MM.1S (cell line): ENCODE measurements at regions not wholly inside any gene's neighbourhood (a gene's known extent, or its start where the extent isn't known, plus 50 kb on each side); places are given as distances from the start of the nearest gene placed in this dataset.

ENCODE experiments used
- DNase-seq: peaks from one replicate; pipeline ENCODE4 v3.0.0-alpha.2; 2015
- H2AFZ ChIP-seq: fragments of 300-600 bp; sonication (generic); 2 replicates; pipeline ENCODE4 v1.6.0; 2016; ENCODE audit warnings: antibody characterized with exemption, low read length
- H3F3A ChIP-seq: fragments of 300-600 bp; sonication (generic); 2 replicates; pipeline ENCODE4 v1.6.1; 2016; ENCODE audit warnings: mild to moderate bottlenecking, antibody characterized with exemption, low read length, moderate library complexity, mixed read lengths; ENCODE audit not compliant: insufficient read depth
- H3K27ac ChIP-seq: fragments of 300-600 bp; sonication (generic); 2 replicates; pipeline ENCODE4 v1.5.1; 2016; ENCODE audit warnings: mild to moderate bottlenecking, low read length
- H3K27me3 ChIP-seq: fragments of 300-600 bp; sonication (generic); replicated peaks from 2 replicates; pipeline ENCODE4 v1.6.0; 2016; ENCODE audit warnings: low read length; ENCODE audit not compliant: insufficient read depth
- H3K36me3 ChIP-seq: fragments of 300-600 bp; sonication (generic); replicated peaks from 2 replicates; pipeline ENCODE4 v1.6.1; 2016; ENCODE audit warnings: mild to moderate bottlenecking, low read length, mixed read lengths; ENCODE audit not compliant: insufficient read depth
- H3K4me1 ChIP-seq: fragments of 300-600 bp; sonication (generic); 2 replicates; pipeline ENCODE4 v1.6.1; 2016; ENCODE audit warnings: low read length, mixed read lengths
- H3K4me2 ChIP-seq: fragments of 300-600 bp; sonication (generic); 2 replicates; pipeline ENCODE4 v1.6.0; 2016; ENCODE audit warnings: low read depth, low read length
- H3K4me3 ChIP-seq: fragments of 300-600 bp; sonication (generic); 2 replicates; pipeline ENCODE4 v1.5.1; 2016; ENCODE audit warnings: low read length, mixed read lengths
- H3K79me2 ChIP-seq: fragments of 300-600 bp; sonication (generic); 2 replicates; pipeline ENCODE4 v1.6.1; 2016; ENCODE audit warnings: mixed run types, low read length, mixed read lengths
- H3K9ac ChIP-seq: fragments of 300-600 bp; sonication (generic); 2 replicates; pipeline ENCODE4 v1.6.1; 2016; ENCODE audit warnings: low read length, mixed read lengths
- H3K9me2 ChIP-seq: fragments of 300-600 bp; sonication (generic); replicated peaks from 2 replicates; pipeline ENCODE4 v1.6.1; 2016; ENCODE audit warnings: mild to moderate bottlenecking, low read length, mixed read lengths; ENCODE audit not compliant: insufficient read depth
- H3K9me3 ChIP-seq: fragments of 300-600 bp; sonication (generic); replicated peaks from 2 replicates; pipeline ENCODE4 v1.6.1; 2016; ENCODE audit warnings: mild to moderate bottlenecking, low read length, mixed read lengths; ENCODE audit not compliant: insufficient read depth
- H4K20me1 ChIP-seq: fragments of 300-600 bp; sonication (generic); 2 replicates; pipeline ENCODE4 v1.6.1; 2016; ENCODE audit warnings: mild to moderate bottlenecking, low read length, moderate library complexity, mixed read lengths; ENCODE audit not compliant: insufficient read depth
- EZH2 ChIP-seq: fragments of 300-600 bp; sonication (generic); optimal IDR thresholded peaks from 2 replicates; pipeline ENCODE3; 2017; ENCODE audit warnings: low read depth, mild to moderate bottlenecking, antibody characterized with exemption, low read length, mixed read lengths
- EZH2phosphoT487 ChIP-seq: fragments of 300-600 bp; sonication (generic); IDR thresholded peaks from 2 replicates; pipeline ENCODE4 v1.6.1; 2018; ENCODE audit warnings: antibody characterized with exemption, low read length
- TF ChIP-seq, protein P1 (sequence below): fragments of 300-600 bp; sonication (generic); IDR thresholded peaks from 2 replicates; pipeline ENCODE4 v1.5.1; 2016; ENCODE audit warnings: antibody characterized with exemption, low read length, mixed read lengths

DNA sequence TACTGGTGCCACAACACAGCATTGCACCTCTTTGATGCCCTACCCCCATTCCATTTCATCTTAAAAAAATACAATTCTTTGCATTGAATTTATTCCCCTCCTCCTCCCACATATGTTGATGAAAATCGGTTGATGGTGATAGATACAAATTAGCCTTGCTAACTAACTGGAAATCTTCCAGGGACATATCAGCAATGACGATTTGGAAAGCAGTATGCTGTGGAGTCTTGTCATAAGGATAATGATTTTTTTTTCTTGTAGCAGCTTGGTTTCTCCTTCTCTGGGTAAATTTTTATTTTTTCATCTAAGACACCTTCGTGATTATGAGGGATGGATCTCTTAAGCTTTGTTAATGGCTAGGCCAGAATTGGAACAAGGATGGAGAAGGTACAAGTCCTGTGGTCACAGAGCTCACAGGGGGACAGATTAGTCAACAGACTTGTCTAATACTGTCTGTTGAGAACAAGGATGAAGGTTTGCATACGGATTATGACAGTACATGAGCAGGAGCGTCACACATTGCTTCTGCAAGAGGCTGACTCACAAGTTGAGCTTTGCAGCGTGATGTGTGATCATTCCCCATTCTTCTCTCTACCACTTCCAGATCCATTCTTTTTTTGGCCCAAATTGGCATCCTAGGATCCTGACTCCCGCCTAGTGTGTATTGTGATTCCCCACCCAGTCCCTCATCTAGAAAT is 233.1 kb upstream of the FERMT1 start:
- TF ChIP-seq EZH2phosphoT487 = no peak
- Histone ChIP-seq H4K20me1 (no peaks in the 10 kb centered on the region), H3F3A (no peaks in the 10 kb centered on the region), H3K9me3 (no peaks in the 10 kb centered on the region), H3K4me2 (no peak overlapping the region), H3K36me3 (no peaks in the 10 kb centered on the region), H3K9ac (no peak overlapping the region), H3K27ac (no peak overlapping the region), H3K9me2 (no peaks in the 10 kb centered on the region), H3K79me2 (no peaks in the 10 kb centered on the region), H3K4me3 (no peak overlapping the region), H3K27me3 (no peaks in the 10 kb centered on the region), H2AFZ (no peak overlapping the region), H3K4me1 (no peaks in the 10 kb centered on the region)
- no peak for DNase-seq

DNA sequence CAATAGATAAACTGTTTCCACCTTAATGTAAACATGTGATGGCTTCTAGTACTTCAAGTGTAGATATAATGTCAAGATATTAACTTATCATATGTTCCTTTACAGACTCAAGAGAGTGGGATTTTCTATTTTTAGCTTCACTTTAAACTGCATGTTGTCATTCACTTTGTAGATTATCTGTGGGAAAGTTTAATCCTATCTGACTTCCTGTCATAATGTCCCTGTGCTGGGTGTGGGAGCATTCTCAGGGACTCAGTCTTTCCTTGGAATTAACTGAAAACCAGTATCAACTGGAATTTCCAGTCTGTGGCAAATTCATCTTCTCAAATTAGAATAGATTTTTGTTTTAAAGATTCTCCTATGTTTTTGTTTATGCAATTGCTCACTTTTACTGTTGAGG is 226.1 kb upstream of the FERMT1 start:
- no peaks in the 10 kb centered on the region for H3K27me3 ChIP-seq
- H2AFZ ChIP-seq = no peak overlapping the region
- H3K4me3 ChIP-seq = no peak overlapping the region
- H3F3A ChIP-seq = no peaks in the 10 kb centered on the region
- DNase-seq = no peak
- H3K36me3 ChIP-seq = no peaks in the 10 kb centered on the region
- H3K79me2 ChIP-seq = no peaks in the 10 kb centered on the region
- no peaks in the 10 kb centered on the region for H3K9me3 ChIP-seq
- no peak overlapping the region for H3K9ac ChIP-seq
- no peaks in the 10 kb centered on the region for H3K4me1 ChIP-seq
- no peaks in the 10 kb centered on the region for H4K20me1 ChIP-seq
- TF ChIP-seq EZH2 (no peak), EZH2phosphoT487 (no peak)
- TF ChIP-seq, protein P1, sequence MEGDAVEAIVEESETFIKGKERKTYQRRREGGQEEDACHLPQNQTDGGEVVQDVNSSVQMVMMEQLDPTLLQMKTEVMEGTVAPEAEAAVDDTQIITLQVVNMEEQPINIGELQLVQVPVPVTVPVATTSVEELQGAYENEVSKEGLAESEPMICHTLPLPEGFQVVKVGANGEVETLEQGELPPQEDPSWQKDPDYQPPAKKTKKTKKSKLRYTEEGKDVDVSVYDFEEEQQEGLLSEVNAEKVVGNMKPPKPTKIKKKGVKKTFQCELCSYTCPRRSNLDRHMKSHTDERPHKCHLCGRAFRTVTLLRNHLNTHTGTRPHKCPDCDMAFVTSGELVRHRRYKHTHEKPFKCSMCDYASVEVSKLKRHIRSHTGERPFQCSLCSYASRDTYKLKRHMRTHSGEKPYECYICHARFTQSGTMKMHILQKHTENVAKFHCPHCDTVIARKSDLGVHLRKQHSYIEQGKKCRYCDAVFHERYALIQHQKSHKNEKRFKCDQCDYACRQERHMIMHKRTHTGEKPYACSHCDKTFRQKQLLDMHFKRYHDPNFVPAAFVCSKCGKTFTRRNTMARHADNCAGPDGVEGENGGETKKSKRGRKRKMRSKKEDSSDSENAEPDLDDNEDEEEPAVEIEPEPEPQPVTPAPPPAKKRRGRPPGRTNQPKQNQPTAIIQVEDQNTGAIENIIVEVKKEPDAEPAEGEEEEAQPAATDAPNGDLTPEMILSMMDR = no peak
- H3K27ac ChIP-seq = no peak overlapping the region
- no peak overlapping the region for H3K4me2 ChIP-seq
- H3K9me2 ChIP-seq = no peaks in the 10 kb centered on the region

DNA sequence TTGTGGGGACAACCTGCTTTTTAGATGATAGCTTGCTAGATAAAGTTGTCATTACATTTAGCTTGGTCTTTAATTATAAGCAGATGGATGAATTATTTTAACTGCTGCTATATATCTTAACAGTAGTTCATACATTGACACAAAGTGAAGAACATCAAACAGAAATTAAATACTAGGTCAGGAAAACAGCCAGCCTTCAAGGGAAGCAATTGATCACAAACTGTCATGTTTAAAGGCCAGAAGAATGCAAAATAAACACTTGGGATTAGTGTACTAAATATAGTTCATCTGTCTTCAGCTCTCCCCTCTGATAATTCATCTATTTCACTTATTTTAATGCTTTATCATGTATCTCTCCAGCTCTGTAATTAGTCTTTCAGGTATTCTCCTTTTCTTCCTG is 225.1 kb upstream of the FERMT1 start:
- Histone ChIP-seq H3K4me3 (no peak overlapping the region), H3K27me3 (no peaks in the 10 kb centered on the region), H3K9ac (no peak overlapping the region), H2AFZ (no peak overlapping the region), H3K36me3 (no peaks in the 10 kb centered on the region), H3F3A (no peaks in the 10 kb centered on the region), H3K79me2 (no peaks in the 10 kb centered on the region), H3K27ac (no peak overlapping the region), H3K4me2 (no peak overlapping the region), H4K20me1 (no peaks in the 10 kb centered on the region), H3K9me2 (no peaks in the 10 kb centered on the region), H3K4me1 (no peaks in the 10 kb centered on the region), H3K9me3 (no peaks in the 10 kb centered on the region)
- no peak for DNase-seq
- TF ChIP-seq EZH2phosphoT487 (no peak), EZH2 (no peak)
- TF ChIP-seq, protein P1 = no peak

DNA sequence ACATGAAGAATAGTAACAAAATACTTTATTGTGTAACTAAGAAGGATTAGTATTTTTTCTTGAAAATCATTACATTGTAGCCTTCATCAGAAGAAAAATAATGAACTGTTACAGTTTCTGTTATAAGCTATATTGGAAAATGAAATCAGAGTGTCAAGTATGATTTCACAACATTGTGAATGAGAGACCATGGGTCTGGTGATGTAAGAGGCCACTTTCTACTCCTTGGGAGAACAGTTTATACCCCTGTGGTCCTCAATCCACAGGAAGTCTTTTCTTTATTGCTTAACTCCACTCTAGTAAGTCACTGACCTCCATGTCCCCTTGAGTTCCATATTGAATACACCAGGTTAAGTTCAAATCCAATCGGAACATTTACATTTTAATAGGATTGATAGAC is 218.7 kb upstream of the FERMT1 start:
- Histone ChIP-seq H2AFZ (no peak overlapping the region), H3K4me2 (no peak overlapping the region), H4K20me1 (no peaks in the 10 kb centered on the region), H3K9me2 (no peaks in the 10 kb centered on the region), H3K4me1 (no peaks in the 10 kb centered on the region), H3K36me3 (no peaks in the 10 kb centered on the region), H3F3A (no peaks in the 10 kb centered on the region), H3K9me3 (no peaks in the 10 kb centered on the region), H3K4me3 (no peak overlapping the region), H3K9ac (no peak overlapping the region), H3K79me2 (no peaks in the 10 kb centered on the region), H3K27me3 (no peaks in the 10 kb centered on the region), H3K27ac (no peak overlapping the region)
- no peak for TF ChIP-seq EZH2
- no peak for TF ChIP-seq EZH2phosphoT487
- TF ChIP-seq, protein P1 = no peak
- DNase-seq = no peak
